ENCODE measurements at regions not wholly inside any gene's neighbourhood (a gene's known extent, or its start where the extent isn't known, plus 50 kb on each side); places are given as distances from the start of the nearest gene placed in this dataset.

- no peaks in the 10 kb centered on the region for H3K36me3 ChIP-seq (ENCODE audit: control insufficient read depth, insufficient read depth, low read length)
- H3K27me3 ChIP-seq (ENCODE audit: control insufficient read depth, insufficient read depth, low read length) = no peaks in the 10 kb centered on the region
- no peak overlapping the region for H3K9ac ChIP-seq (ENCODE audit: low read length)
- peaks cover 6% of the 10 kb centered on the region for H3K4me1 ChIP-seq (ENCODE audit: control insufficient read depth, insufficient read depth, low read length)
- H3K4me3 ChIP-seq (ENCODE audit: low read length) = no peak overlapping the region
- no peaks in the 10 kb centered on the region for H3K9me3 ChIP-seq (ENCODE audit: control insufficient read depth, low read length)
These were observed 264.0 kb upstream of the HMGA2 start for GRCh38 chr12:65560286-65560685.

- H3K27me3 ChIP-seq (ENCODE audit: control insufficient read depth, insufficient read depth, low read length) = no peaks in the 10 kb centered on the region
- H3K9ac ChIP-seq (ENCODE audit: low read length) = no peak overlapping the region
- peaks cover 2% of the 10 kb centered on the region for H3K4me1 ChIP-seq (ENCODE audit: control insufficient read depth, insufficient read depth, low read length)
- H3K36me3 ChIP-seq (ENCODE audit: control insufficient read depth, insufficient read depth, low read length) = no peaks in the 10 kb centered on the region
- no peaks in the 10 kb centered on the region for H3K9me3 ChIP-seq (ENCODE audit: control insufficient read depth, low read length)
- H3K4me3 ChIP-seq (ENCODE audit: low read length) = no peak overlapping the region
These were observed 262.4 kb upstream of the HMGA2 start for GRCh38 chr12:65561798-65562382.

- Histone ChIP-seq H3K27me3 (ENCODE audit: control insufficient read depth, insufficient read depth, low read length) (no peaks in the 10 kb centered on the region), H3K4me3 (ENCODE audit: low read length) (no peak overlapping the region), H3K9me3 (ENCODE audit: control insufficient read depth, low read length) (no peaks in the 10 kb centered on the region), H3K36me3 (ENCODE audit: control insufficient read depth, insufficient read depth, low read length) (no peaks in the 10 kb centered on the region), H3K9ac (ENCODE audit: low read length) (no peak overlapping the region), H3K4me1 (ENCODE audit: control insufficient read depth, insufficient read depth, low read length) (no peaks in the 10 kb centered on the region)
These were observed 258.4 kb upstream of the HMGA2 start for GRCh38 chr12:65565601-65566560.

GRCh38 chr12:65566751-65567150 is 257.5 kb upstream of the HMGA2 start:
- H3K9ac ChIP-seq (ENCODE audit: low read length) = no peak overlapping the region
- no peaks in the 10 kb centered on the region for H3K27me3 ChIP-seq (ENCODE audit: control insufficient read depth, insufficient read depth, low read length)
- H3K4me3 ChIP-seq (ENCODE audit: low read length) = no peak overlapping the region
- H3K36me3 ChIP-seq (ENCODE audit: control insufficient read depth, insufficient read depth, low read length) = no peaks in the 10 kb centered on the region
- H3K9me3 ChIP-seq (ENCODE audit: control insufficient read depth, low read length) = no peaks in the 10 kb centered on the region
- no peaks in the 10 kb centered on the region for H3K4me1 ChIP-seq (ENCODE audit: control insufficient read depth, insufficient read depth, low read length)

GRCh38 chr12:65567820-65568219 is 256.5 kb upstream of the HMGA2 start:
- no peak overlapping the region for H3K4me3 ChIP-seq (ENCODE audit: low read length)
- no peak overlapping the region for H3K9ac ChIP-seq (ENCODE audit: low read length)
- no peaks in the 10 kb centered on the region for H3K9me3 ChIP-seq (ENCODE audit: control insufficient read depth, low read length)
- no peaks in the 10 kb centered on the region for H3K4me1 ChIP-seq (ENCODE audit: control insufficient read depth, insufficient read depth, low read length)
- H3K36me3 ChIP-seq (ENCODE audit: control insufficient read depth, insufficient read depth, low read length) = no peaks in the 10 kb centered on the region
- H3K27me3 ChIP-seq (ENCODE audit: control insufficient read depth, insufficient read depth, low read length) = no peaks in the 10 kb centered on the region

GRCh38 chr12:65568517-65568916 is 255.8 kb upstream of the HMGA2 start:
- Histone ChIP-seq H3K4me1 (ENCODE audit: control insufficient read depth, insufficient read depth, low read length) (no peaks in the 10 kb centered on the region), H3K9me3 (ENCODE audit: control insufficient read depth, low read length) (no peaks in the 10 kb centered on the region), H3K36me3 (ENCODE audit: control insufficient read depth, insufficient read depth, low read length) (no peaks in the 10 kb centered on the region), H3K4me3 (ENCODE audit: low read length) (no peak overlapping the region), H3K9ac (ENCODE audit: low read length) (no peak overlapping the region), H3K27me3 (ENCODE audit: control insufficient read depth, insufficient read depth, low read length) (no peaks in the 10 kb centered on the region)

- Histone ChIP-seq H3K4me3 (ENCODE audit: low read length) (no peak overlapping the region), H3K4me1 (ENCODE audit: control insufficient read depth, insufficient read depth, low read length) (no peaks in the 10 kb centered on the region), H3K27me3 (ENCODE audit: control insufficient read depth, insufficient read depth, low read length) (no peaks in the 10 kb centered on the region), H3K9ac (ENCODE audit: low read length) (no peak overlapping the region), H3K36me3 (ENCODE audit: control insufficient read depth, insufficient read depth, low read length) (no peaks in the 10 kb centered on the region), H3K9me3 (ENCODE audit: control insufficient read depth, low read length) (no peaks in the 10 kb centered on the region)
These were observed 253.7 kb upstream of the HMGA2 start for GRCh38 chr12:65570451-65571130.

GRCh38 chr12:65574867-65575266 is 249.4 kb upstream of the HMGA2 start:
- Histone ChIP-seq H3K36me3 (ENCODE audit: control insufficient read depth, insufficient read depth, low read length) (no peaks in the 10 kb centered on the region), H3K9ac (ENCODE audit: low read length) (no peak overlapping the region), H3K9me3 (ENCODE audit: control insufficient read depth, low read length) (no peaks in the 10 kb centered on the region), H3K27me3 (ENCODE audit: control insufficient read depth, insufficient read depth, low read length) (no peaks in the 10 kb centered on the region), H3K4me1 (ENCODE audit: control insufficient read depth, insufficient read depth, low read length) (no peaks in the 10 kb centered on the region), H3K4me3 (ENCODE audit: low read length) (no peak overlapping the region)

GRCh38 chr12:65584016-65584415 is 240.3 kb upstream of the HMGA2 start:
- Histone ChIP-seq H3K4me3 (ENCODE audit: low read length) (no peak overlapping the region), H3K9ac (ENCODE audit: low read length) (no peak overlapping the region), H3K4me1 (ENCODE audit: control insufficient read depth, insufficient read depth, low read length) (no peaks in the 10 kb centered on the region), H3K36me3 (ENCODE audit: control insufficient read depth, insufficient read depth, low read length) (no peaks in the 10 kb centered on the region), H3K27me3 (ENCODE audit: control insufficient read depth, insufficient read depth, low read length) (no peaks in the 10 kb centered on the region), H3K9me3 (ENCODE audit: control insufficient read depth, low read length) (no peaks in the 10 kb centered on the region)

- no peak overlapping the region for H3K4me3 ChIP-seq (ENCODE audit: low read length)
- no peaks in the 10 kb centered on the region for H3K27me3 ChIP-seq (ENCODE audit: control insufficient read depth, insufficient read depth, low read length)
- H3K9ac ChIP-seq (ENCODE audit: low read length) = no peak overlapping the region
- H3K4me1 ChIP-seq (ENCODE audit: control insufficient read depth, insufficient read depth, low read length) = no peaks in the 10 kb centered on the region
- no peaks in the 10 kb centered on the region for H3K9me3 ChIP-seq (ENCODE audit: control insufficient read depth, low read length)
- no peaks in the 10 kb centered on the region for H3K36me3 ChIP-seq (ENCODE audit: control insufficient read depth, insufficient read depth, low read length)
These were observed 238.4 kb upstream of the HMGA2 start for GRCh38 chr12:65585648-65586602.

- H3K27me3 ChIP-seq (ENCODE audit: control insufficient read depth, insufficient read depth, low read length) = no peaks in the 10 kb centered on the region
- no peaks in the 10 kb centered on the region for H3K4me1 ChIP-seq (ENCODE audit: control insufficient read depth, insufficient read depth, low read length)
These were observed 237.5 kb upstream of the HMGA2 start for GRCh38 chr12:65586796-65587195.

More at GRCh38 chr12:65586796-65587195, 237.5 kb upstream of the HMGA2 start:
- Histone ChIP-seq H3K9ac (ENCODE audit: low read length) (no peak overlapping the region), H3K36me3 (ENCODE audit: control insufficient read depth, insufficient read depth, low read length) (no peaks in the 10 kb centered on the region), H3K9me3 (ENCODE audit: control insufficient read depth, low read length) (no peaks in the 10 kb centered on the region), H3K4me3 (ENCODE audit: low read length) (no peak overlapping the region)
